WI38 (cell line): ENCODE measurements at regions not wholly inside any gene's neighbourhood (a gene's known extent, or its start where the extent isn't known, plus 50 kb on each side); places are given as distances from the start of the nearest gene placed in this dataset.

Experiments
- H3K4me3 ChIP-seq: 2 replicates; pipeline ENCODE4 v1.5.1; 2011; ENCODE audit warnings: low read depth, mild to moderate bottlenecking, control low read depth, low read length
- CTCF ChIP-seq: IDR thresholded peaks from 2 replicates; pipeline ENCODE4 v1.5.1; 2012; ENCODE audit warnings: low read depth, mild to moderate bottlenecking, control low read depth, low read length

GRCh38 chr6:68053805-68054373 is 581.2 kb upstream of the ADGRB3 start:
- H3K4me3 ChIP-seq, result no peak overlapping the region
- TF ChIP-seq CTCF, result no peak

GRCh38 chr6:68052234-68052633 is 582.8 kb upstream of the ADGRB3 start:
- TF ChIP-seq CTCF, result no peak
- H3K4me3 ChIP-seq, result no peak overlapping the region

GRCh38 chr6:68049562-68049961 is 585.5 kb upstream of the ADGRB3 start:
- no peak overlapping the region for H3K4me3 ChIP-seq
- no peak for TF ChIP-seq CTCF

DNA sequence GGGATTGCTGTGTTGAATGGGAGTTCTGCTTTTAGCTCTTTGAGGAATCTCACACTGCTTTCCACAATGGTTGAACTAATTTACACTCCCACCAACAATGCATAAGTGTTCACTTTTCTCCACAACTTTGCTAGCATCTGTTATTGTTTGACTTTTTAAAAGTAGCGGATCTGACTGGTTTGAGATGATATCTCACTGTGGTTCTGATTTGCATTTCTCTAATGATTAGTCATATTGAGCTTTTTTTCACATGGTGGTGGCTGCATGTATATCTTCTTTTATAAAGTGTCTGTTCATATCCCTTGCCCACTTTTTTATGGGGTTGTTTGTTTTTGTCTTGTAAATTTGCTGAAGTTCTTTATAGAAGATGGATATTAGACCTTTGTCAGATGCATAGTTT is 588.3 kb upstream of the ADGRB3 start:
- no peak overlapping the region for H3K4me3 ChIP-seq
- TF ChIP-seq CTCF, result no peak

DNA sequence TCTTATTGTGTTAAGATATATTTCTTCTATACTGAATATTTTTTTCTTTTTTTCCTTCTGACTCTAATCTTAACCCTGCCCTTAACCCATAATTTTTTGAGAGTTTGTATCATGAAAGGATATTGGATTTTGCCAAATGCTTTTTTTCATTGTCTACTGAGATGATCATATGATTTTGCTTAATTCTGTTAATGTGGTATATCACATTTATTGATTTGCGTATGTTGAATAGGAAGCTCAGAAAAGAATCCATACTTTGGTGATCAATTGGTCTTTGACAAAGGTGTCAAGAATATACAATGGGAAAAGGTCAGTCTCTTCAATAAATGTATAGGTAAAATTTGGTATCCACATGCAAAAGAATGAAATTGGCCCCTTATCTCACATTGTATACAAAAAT is 588.8 kb upstream of the ADGRB3 start:
- H3K4me3 ChIP-seq, result no peak overlapping the region
- no peak for TF ChIP-seq CTCF

DNA sequence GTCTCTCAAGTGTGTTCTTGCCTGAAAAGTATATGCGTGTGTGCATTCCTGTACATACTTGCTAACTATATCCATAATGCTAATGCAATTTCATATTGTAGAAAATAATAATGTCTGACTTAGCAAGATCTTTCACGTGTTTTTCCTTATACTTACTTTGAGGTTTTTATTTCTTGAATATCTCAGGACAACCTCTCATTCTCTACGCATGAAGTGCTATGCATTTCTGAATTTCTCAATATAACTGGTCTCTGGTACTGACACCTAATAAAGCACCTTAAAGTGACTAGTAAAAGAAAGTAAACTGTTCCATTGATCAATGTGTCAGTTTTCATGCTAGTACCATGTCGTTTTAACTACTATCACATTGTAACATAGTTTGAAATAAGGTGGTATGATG is 589.9 kb upstream of the ADGRB3 start:
- no peak for TF ChIP-seq CTCF
- no peak overlapping the region for H3K4me3 ChIP-seq

GRCh38 chr6:68044264-68044663 is 590.8 kb upstream of the ADGRB3 start:
- H3K4me3 ChIP-seq, result no peak overlapping the region
- TF ChIP-seq CTCF, result no peak
